ENCODE measurements at regions not wholly inside any gene's neighbourhood (a gene's known extent, or its start where the extent isn't known, plus 50 kb on each side); places are given as distances from the start of the nearest gene placed in this dataset.

DNA sequence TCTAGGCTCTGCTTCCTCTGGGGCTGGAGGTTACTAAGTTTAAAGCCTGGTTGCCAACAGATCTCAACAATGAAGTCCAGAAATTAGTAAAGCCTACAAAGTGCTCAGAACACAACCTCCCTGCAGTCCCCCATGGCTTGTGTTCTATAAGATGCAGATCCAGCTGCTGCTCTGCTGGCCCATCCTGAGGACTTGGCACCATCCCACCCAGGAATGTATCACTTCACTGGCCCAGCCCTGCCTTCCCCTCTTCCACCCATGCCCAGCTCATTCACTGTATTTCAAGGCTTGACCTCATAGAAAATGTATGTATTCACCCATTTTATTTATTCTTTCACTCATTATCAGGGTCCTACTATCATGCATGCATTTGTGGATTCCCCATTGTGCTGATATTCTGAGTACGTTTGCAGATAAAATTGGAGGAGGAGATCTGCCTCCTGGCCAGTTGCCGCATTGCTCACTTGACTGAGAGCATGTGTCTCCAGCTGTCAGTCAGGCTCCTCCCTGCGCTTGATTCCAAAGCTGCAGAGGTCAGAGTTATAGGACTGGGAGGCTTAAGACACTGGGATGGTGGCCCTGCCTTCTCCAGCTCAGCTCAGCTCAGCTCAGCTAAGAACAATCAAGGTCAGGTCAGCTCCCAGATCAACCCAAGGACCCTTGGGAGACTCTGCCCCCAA is 104.8 kb downstream of the MAFB start:
- TF ChIP-seq, protein P1, sequence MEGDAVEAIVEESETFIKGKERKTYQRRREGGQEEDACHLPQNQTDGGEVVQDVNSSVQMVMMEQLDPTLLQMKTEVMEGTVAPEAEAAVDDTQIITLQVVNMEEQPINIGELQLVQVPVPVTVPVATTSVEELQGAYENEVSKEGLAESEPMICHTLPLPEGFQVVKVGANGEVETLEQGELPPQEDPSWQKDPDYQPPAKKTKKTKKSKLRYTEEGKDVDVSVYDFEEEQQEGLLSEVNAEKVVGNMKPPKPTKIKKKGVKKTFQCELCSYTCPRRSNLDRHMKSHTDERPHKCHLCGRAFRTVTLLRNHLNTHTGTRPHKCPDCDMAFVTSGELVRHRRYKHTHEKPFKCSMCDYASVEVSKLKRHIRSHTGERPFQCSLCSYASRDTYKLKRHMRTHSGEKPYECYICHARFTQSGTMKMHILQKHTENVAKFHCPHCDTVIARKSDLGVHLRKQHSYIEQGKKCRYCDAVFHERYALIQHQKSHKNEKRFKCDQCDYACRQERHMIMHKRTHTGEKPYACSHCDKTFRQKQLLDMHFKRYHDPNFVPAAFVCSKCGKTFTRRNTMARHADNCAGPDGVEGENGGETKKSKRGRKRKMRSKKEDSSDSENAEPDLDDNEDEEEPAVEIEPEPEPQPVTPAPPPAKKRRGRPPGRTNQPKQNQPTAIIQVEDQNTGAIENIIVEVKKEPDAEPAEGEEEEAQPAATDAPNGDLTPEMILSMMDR (IDR thresholded peaks at IDR 0.05; ENCODE audit: control insufficient read depth, insufficient read depth, low read depth, low read length, missing control alignments), result no peak
- DNase-seq (ENCODE audit: low read depth), result no peak
- no peak overlapping the region for H3K4me3 ChIP-seq (ENCODE audit: control insufficient read depth, low read depth, low read length)

DNA sequence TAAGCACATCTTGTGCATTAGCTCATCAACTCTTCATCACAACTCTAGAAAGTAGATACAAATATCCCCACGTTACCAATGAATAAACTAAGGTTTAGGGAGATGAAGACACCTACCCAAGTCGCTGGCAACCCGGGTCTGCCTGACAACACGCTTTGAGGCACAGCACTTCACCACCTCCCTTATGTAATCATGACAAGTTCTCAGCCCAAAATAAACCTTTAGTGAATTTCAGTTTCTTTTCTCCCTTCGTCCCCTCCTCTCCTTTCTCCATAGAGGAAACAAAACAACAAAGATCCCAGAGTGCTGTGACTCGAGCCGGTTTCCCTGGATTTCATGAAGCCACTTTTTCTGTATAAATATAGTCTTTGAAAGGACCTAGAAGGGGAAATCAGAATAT is 105.4 kb downstream of the MAFB start:
- TF ChIP-seq, protein P1 (IDR thresholded peaks at IDR 0.05; ENCODE audit: control insufficient read depth, insufficient read depth, low read depth, low read length, missing control alignments), result no peak
- DNase-seq (ENCODE audit: low read depth), result no peak
- H3K4me3 ChIP-seq (ENCODE audit: control insufficient read depth, low read depth, low read length), result no peak overlapping the region

DNA sequence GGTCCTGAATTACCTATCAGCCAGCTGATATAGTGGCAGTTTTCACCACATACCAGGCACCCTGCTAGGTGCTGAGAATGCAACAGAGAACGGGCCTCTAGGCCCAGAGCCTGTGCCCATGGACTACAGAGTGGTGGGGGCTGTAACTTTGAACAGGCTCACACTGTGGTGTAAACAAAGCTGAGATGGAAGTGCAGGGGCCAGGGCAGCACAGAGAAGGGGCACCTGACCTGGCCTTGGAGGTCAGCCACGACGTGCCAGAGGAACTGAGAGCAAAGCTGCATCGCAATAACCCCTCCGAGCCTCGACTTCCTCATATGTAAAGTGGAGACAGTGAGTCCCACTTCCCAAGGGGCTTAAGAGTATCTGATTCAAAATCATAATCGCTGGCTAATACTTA is 105.8 kb downstream of the MAFB start:
- TF ChIP-seq, protein P1 (IDR thresholded peaks at IDR 0.05; ENCODE audit: control insufficient read depth, insufficient read depth, low read depth, low read length, missing control alignments), result no peak
- no peak overlapping the region for H3K4me3 ChIP-seq (ENCODE audit: control insufficient read depth, low read depth, low read length)
- DNase-seq (ENCODE audit: low read depth), result no peak

DNA sequence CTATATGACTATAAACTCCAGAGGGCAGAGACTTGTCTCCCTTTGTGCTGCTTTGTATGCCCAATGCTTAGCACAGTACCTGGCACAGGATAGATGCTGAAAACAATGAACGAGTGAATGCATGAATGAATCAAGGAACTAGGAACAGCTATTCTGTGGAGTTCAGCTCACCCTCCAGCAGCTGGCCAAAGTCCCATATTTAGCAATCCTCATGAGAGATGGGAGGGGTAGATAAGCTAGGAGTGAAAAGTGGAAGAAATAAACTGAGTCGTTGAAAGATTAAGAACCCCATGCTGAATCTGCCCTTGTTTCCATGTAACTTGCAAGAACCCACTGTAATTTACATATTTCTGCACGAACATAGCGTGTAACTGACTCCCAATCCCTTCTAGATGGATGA is 106.5 kb downstream of the MAFB start:
- TF ChIP-seq, protein P1 (IDR thresholded peaks at IDR 0.05; ENCODE audit: control insufficient read depth, insufficient read depth, low read depth, low read length, missing control alignments), result no peak
- no peak for DNase-seq (ENCODE audit: low read depth)
- H3K4me3 ChIP-seq (ENCODE audit: control insufficient read depth, low read depth, low read length), result no peak overlapping the region

DNA sequence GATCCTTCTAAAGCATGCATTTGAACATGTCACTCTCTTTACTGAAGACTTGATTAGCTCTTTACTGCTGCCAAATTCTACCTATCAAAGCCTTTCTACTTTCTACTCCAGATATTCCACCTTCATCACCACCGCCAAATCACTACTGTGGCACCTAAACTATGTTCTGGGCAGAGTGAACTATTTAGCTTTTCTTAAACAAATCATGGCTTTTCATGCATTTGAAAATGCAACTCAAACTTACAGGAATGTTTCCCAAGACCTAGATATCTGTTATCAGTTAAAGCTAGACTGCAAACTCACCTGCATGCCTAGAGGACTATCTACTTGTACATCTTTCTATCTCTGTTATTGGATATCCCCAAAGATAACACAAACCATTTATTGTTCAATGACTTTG is 109.3 kb downstream of the MAFB start:
- TF ChIP-seq, protein P1 (IDR thresholded peaks at IDR 0.05; ENCODE audit: control insufficient read depth, insufficient read depth, low read depth, low read length, missing control alignments), result no peak
- H3K4me3 ChIP-seq (ENCODE audit: control insufficient read depth, low read depth, low read length), result no peak overlapping the region
- DNase-seq (ENCODE audit: low read depth), result no peak

DNA sequence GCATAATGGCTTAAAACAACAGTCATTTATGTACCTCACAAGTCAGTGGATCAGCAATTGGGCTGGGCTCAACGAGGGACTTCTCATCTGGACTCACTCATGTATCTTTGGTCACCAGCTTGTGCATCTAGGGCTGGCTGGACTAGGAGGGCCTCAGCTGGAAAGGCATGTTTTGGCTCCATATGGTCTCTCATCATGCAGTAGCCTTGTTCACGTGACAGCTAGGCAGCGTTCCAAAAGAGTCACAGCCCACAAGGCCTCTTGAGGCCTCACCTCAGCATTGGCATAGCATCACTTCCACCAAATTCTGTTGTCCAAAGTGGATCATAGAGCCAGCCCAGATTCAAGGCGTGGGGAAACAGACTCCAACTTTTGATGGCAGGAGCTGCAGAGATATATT is 110.1 kb downstream of the MAFB start:
- TF ChIP-seq, protein P1 (IDR thresholded peaks at IDR 0.05; ENCODE audit: control insufficient read depth, insufficient read depth, low read depth, low read length, missing control alignments), result no peak
- H3K4me3 ChIP-seq (ENCODE audit: control insufficient read depth, low read depth, low read length), result no peak overlapping the region
- no peak for DNase-seq (ENCODE audit: low read depth)
